SK-N-DZ (cell line): ENCODE measurements at regions not wholly inside any gene's neighbourhood (a gene's known extent, or its start where the extent isn't known, plus 50 kb on each side); places are given as distances from the start of the nearest gene placed in this dataset.
"Not testable (repeated sequence)": the region's sequence is repeated elsewhere in the genome, so short reads cannot be mapped to it uniquely, and the experiment has no call there.

Experiments used
- DNase-seq: peaks from one replicate; pipeline ENCODE4 v3.0.0-alpha.2; 2015; ENCODE audit warnings: low spot score

- peak; percentile 52 for DNase-seq
Observed at GRCh38 chr1:117754061-117754969, 148.5 kb downstream of the TENT5C start.

- DNase-seq, result no peak
Observed at GRCh38 chr1:117757668-117758067, 151.8 kb downstream of the TENT5C start.

GRCh38 chr1:117758444-117759316 lies 152.8 kb downstream of the TENT5C start:
- DNase-seq, result peak; percentile 92

- DNase-seq, result no peak
Observed at GRCh38 chr1:117759535-117759934, 153.7 kb downstream of the TENT5C start.

- no peak for DNase-seq
Observed at GRCh38 chr1:117760069-117760468, 154.2 kb downstream of the TENT5C start.

GRCh38 chr1:117760485-117760884 lies 154.6 kb downstream of the TENT5C start:
- DNase-seq, result no peak

- DNase-seq, result not testable (repeated sequence)
Observed at GRCh38 chr1:117767756-117768155, 161.7 kb downstream of the GDAP2 start.

- no peak for DNase-seq
Observed at GRCh38 chr1:117770981-117771531, 158.4 kb downstream of the GDAP2 start.

GRCh38 chr1:117779364-117779763 lies 150.1 kb downstream of the GDAP2 start:
- DNase-seq, result no peak

GRCh38 chr1:117780687-117781475 lies 148.5 kb downstream of the GDAP2 start:
- DNase-seq, result peak; percentile 90

GRCh38 chr1:117782056-117782455 lies 147.4 kb downstream of the GDAP2 start:
- no peak for DNase-seq

- peak; percentile 21 for DNase-seq
Observed at GRCh38 chr1:117783606-117784396, 145.6 kb downstream of the GDAP2 start.

- no peak for DNase-seq
Observed at GRCh38 chr1:117788014-117788413, 141.4 kb downstream of the GDAP2 start.

- DNase-seq, result no peak
Observed at GRCh38 chr1:117793413-117793812, 136.0 kb downstream of the GDAP2 start.

GRCh38 chr1:117794073-117794472 lies 135.3 kb downstream of the GDAP2 start:
- DNase-seq, result no peak

GRCh38 chr1:117795190-117795589 lies 134.2 kb downstream of the GDAP2 start:
- no peak for DNase-seq

GRCh38 chr1:117795792-117796191 lies 133.6 kb downstream of the GDAP2 start:
- no peak for DNase-seq

- no peak for DNase-seq
Observed at GRCh38 chr1:117796226-117796625, 133.2 kb downstream of the GDAP2 start.

- no peak for DNase-seq
Observed at GRCh38 chr1:117798550-117798949, 130.9 kb downstream of the GDAP2 start.

GRCh38 chr1:117802531-117803257 lies 126.7 kb downstream of the GDAP2 start:
- no peak for DNase-seq
